Cardiac septum (tissue), 1 donor: ENCODE measurements at regions not wholly inside any gene's neighbourhood (a gene's known extent, or its start where the extent isn't known, plus 50 kb on each side); places are given as distances from the start of the nearest gene placed in this dataset.
"Not testable (repeated sequence)": the region's sequence is repeated elsewhere in the genome, so short reads cannot be mapped to it uniquely, and the experiment has no call there.

ENCODE experiments used
- DNase-seq: peaks from one replicate; pipeline ENCODE4 v3.0.0-alpha.2; 2020; ENCODE audit warnings: low spot score
- intact Hi-C: fragments of 100-400 bp; cut with DNase I; formaldehyde crosslinking; loops from one replicate; pipeline ENCODE4 v1.14.0; 2022
- donor health status: DM: no; HTN: no; CAD: no.

GRCh38 chr11:82239498-82239897 lies 494.2 kb downstream of the FAM181B start:
- peak; percentile 47 for DNase-seq
- intact Hi-C loops: no loop called here

- intact Hi-C loops: no loop called here
- no peak for DNase-seq
These were observed 499.4 kb downstream of the FAM181B start for GRCh38 chr11:82234256-82234655.

GRCh38 chr11:82233201-82233600 lies 500.5 kb downstream of the FAM181B start:
- DNase-seq: no peak
- intact Hi-C loops: no loop called here

- intact Hi-C loops: loop anchor here (10.0 kb wide), 1 partner anchor 585 kb away; no protein-coding TSS in a partner anchor
These were observed 504.3 kb downstream of the FAM181B start for GRCh38 chr11:82229341-82229740.

GRCh38 chr11:82225930-82226329 lies 507.7 kb downstream of the FAM181B start:
- intact Hi-C loops: loop anchor here (10.0 kb wide), 1 partner anchor 581 kb away; no protein-coding TSS in a partner anchor
- no peak for DNase-seq

More at GRCh38 chr11:82229341-82229740, 504.3 kb downstream of the FAM181B start:
- no peak for DNase-seq

- no peak for DNase-seq
- intact Hi-C loops: loop anchor here (10.0 kb wide), 1 partner anchor 581 kb away; no protein-coding TSS in a partner anchor
These were observed 508.2 kb downstream of the FAM181B start for GRCh38 chr11:82225502-82225901.

GRCh38 chr11:82216927-82217570 lies 516.6 kb downstream of the FAM181B start:
- intact Hi-C loops: no loop called here
- no peak for DNase-seq

GRCh38 chr11:82210011-82210410 lies 523.7 kb downstream of the FAM181B start:
- no peak for DNase-seq
- intact Hi-C loops: no loop called here

GRCh38 chr11:82195283-82195682 lies 538.4 kb downstream of the FAM181B start:
- DNase-seq: no peak
- intact Hi-C loops: no loop called here

- intact Hi-C loops: no loop called here
These were observed 539.1 kb downstream of the FAM181B start for GRCh38 chr11:82194521-82194920.

GRCh38 chr11:82191695-82192094 lies 542.0 kb downstream of the FAM181B start:
- no peak for DNase-seq
- intact Hi-C loops: no loop called here

More at GRCh38 chr11:82194521-82194920, 539.1 kb downstream of the FAM181B start:
- DNase-seq: no peak

- no peak for DNase-seq
- intact Hi-C loops: no loop called here
These were observed 547.7 kb downstream of the FAM181B start for GRCh38 chr11:82185925-82186324.

GRCh38 chr11:82184966-82185365 lies 548.7 kb downstream of the FAM181B start:
- DNase-seq: no peak
- intact Hi-C loops: no loop called here

- intact Hi-C loops: no loop called here
- DNase-seq: no peak
These were observed 550.3 kb downstream of the FAM181B start for GRCh38 chr11:82183346-82183745.

- intact Hi-C loops: not testable (repeated sequence)
These were observed 551.0 kb downstream of the FAM181B start for GRCh38 chr11:82182697-82183096.

GRCh38 chr11:82181796-82182195 lies 551.9 kb downstream of the FAM181B start:
- intact Hi-C loops, DNase-seq: not testable (repeated sequence)

More at GRCh38 chr11:82182697-82183096, 551.0 kb downstream of the FAM181B start:
- not testable (repeated sequence) for DNase-seq

- no peak for DNase-seq
- intact Hi-C loops: no loop called here
These were observed 556.7 kb downstream of the FAM181B start for GRCh38 chr11:82176945-82177344.

- intact Hi-C loops: no loop called here
- DNase-seq: no peak
These were observed 557.3 kb downstream of the FAM181B start for GRCh38 chr11:82176365-82176764.

GRCh38 chr11:82174610-82175009 lies 559.1 kb downstream of the FAM181B start:
- DNase-seq: no peak
- intact Hi-C loops: no loop called here

- no peak for DNase-seq
- intact Hi-C loops: no loop called here
These were observed 586.9 kb downstream of the FAM181B start for GRCh38 chr11:82146789-82147188.

GRCh38 chr11:82118946-82119345 lies 614.7 kb downstream of the FAM181B start:
- DNase-seq: no peak
- intact Hi-C loops: no loop called here

- no peak for DNase-seq
- intact Hi-C loops: no loop called here
These were observed 616.3 kb downstream of the FAM181B start for GRCh38 chr11:82117362-82117761.
